ENCODE measurements at regions not wholly inside any gene's neighbourhood (a gene's known extent, or its start where the extent isn't known, plus 50 kb on each side); places are given as distances from the start of the nearest gene placed in this dataset.

- TF ChIP-seq CTCF (IDR thresholded peaks at IDR 0.05) = no peak
- TF ChIP-seq POLR2A (IDR thresholded peaks at IDR 0.05) = no peak
Measured at GRCh38 chr1:170306948-170307347, 161.2 kb downstream of the NTMT2 start.
